Fibroblast of skin of left quadriceps (primary cell): ENCODE measurements at regions not wholly inside any gene's neighbourhood (a gene's known extent, or its start where the extent isn't known, plus 50 kb on each side); places are given as distances from the start of the nearest gene placed in this dataset.
"Not testable (repeated sequence)": the region's sequence is repeated elsewhere in the genome, so short reads cannot be mapped to it uniquely, and the experiment has no call there.

Experiments
- DNase-seq, 2 experiments: peaks; one replicate each; pipeline ENCODE4 v3.0.0-alpha.2; 2013; ENCODE audit warnings: low read depth in 2 of 2

DNA sequence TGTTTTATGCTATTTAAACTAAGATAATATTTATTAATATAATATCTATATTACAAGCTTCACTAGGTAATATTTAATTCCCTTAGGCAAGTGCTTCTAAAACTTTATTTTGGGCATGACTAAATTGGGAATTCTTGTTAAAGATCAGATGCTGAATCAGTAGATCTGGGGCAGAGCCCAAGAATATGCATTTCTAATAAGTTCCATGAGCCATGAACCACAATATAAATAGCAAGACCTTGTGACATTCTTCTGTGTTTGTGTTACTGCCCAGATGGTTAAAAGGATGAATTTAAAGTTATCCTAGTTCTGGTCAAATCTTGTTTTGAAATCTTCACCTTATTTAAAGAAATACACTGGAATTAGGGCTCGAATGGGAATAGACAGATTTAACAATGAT, 258.4 kb upstream of the CACNA2D1 start:
- no peak for DNase-seq

DNA sequence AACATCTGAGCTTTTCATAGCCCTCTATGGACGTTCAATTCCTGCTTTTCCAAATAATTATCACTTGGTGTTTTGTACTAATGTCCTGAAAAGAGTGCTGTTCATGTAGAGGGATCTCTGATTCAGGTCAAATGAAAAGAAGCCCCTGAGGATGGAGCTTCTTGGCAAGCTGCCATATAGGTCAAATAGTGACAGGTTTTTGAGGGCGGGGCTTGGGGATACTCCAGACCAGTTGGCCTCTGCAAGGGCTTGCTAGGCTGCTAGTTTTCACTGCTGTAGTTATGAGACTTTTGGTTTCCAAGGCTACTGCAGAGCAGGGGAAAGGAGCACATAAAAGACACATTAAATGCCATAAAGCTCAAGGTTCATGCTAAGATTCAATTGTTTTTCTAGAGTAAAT, 257.2 kb upstream of the CACNA2D1 start:
- DNase-seq, result no peak

DNA sequence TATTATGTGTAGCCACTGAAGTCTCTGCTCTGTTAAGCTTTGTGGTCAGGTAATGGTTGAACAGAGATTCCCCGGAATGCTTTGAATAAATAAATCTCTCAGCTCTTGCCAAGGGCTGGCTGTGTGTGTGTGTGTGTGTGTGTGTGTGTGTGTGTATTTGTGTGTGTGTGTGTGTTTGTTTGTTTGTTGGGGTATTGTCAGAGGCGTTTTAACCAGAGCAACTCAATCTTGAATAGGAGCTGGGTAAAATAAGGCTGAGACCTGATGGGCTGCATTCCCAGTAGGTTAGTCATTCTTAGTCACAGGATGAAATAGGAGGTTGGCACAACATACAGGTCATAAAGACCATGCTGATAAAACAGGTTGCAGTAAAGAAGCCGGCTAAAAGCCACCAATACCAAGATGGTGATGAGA, 256.2 kb upstream of the CACNA2D1 start:
- no peak for DNase-seq

DNA sequence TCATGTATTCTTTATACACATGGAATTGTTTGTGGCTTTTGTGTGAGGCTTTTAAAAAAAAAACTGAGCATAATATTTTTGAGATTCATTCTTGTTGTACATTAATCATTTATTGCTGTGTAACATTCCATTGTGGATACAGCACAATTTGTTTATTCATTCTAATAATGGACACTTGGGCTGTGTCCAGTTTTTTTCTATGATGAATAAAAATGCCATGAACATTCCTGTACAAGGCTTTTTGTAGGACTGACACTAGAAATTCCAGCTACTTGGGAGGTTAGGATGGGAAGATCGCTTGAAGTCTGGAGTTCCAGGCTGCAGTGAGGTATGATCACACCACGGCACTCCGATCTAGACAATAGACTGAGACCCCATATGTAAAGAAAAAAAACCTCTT, 254.3 kb upstream of the CACNA2D1 start:
- DNase-seq, result peak; percentile 41 to 47

DNA sequence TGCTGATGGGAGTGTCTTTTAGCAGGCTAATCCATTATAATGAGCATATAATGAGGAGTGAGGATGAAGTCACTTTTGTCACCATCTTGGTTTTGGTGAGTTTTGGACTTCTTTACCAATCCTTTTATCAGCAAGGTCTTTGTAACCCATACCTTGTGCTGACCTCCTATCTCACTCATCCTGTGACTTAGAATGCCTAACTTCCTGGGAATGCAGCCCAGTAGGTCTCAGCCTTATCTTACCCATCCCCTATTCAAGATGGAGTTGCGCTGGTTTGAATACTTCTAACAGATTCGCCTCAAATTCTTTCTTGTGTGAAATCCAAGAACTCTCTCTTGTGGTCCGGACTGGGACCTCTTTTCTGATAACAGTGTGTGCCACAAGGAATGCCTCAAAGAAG, 253.1 kb upstream of the CACNA2D1 start:
- no peak for DNase-seq

DNA sequence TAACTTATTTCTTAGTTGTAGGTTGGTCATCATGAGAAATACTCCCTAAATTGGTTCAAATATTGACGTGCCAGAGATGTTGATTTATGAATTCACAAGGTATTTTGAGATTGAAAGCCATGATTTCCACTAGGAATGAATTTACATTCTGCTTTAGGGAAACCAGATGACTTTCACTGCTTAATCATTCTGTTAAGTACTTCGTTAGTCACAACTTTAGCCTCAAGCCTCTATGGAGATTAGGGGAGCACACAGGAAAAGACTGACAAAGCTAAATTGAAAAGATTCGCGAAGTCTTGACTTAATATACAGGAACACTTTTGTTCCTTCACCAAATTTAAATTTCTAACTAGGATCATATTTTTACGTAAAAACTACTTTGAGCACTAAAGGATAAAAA, 250.4 kb upstream of the CACNA2D1 start:
- no peak for DNase-seq

DNA sequence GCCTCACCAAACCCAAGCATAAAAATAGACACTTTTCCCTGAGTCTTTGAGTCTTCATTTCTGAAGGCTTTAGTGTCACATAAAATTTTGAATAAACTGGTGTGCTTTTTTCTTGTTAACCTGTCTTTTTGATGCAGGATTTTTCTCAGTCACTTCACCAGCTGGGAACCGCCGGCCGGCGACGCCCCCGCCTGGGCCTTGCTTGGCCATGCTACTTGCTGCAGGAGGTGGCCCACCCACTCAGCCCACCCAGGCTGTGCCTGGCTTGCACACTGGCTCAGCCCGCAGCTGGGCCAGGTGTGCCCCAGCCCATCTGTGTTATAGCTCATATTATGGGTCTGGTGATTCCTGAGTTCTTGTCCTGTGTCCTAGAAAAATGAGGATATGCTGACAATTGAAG, 247.4 kb upstream of the CACNA2D1 start:
- DNase-seq, result no peak

DNA sequence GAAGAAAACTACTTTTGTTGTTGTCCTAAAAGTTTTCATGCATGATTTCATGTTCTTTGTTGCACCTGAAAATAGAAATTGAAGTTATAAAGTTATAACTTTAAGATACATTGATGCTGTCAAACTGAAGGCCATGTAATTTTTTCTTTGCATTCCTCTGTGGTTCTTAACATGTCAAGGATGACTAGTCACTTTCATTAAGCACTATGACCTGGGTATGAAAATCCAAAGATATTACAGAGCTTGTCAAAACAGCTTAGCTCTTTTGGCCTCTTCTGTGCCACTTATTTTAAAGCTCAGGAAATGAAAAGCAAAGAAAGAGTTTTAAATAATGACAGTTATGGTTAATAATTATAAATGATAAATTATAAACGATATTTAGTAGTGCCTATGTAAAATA, 241.6 kb upstream of the CACNA2D1 start:
- no peak for DNase-seq

DNA sequence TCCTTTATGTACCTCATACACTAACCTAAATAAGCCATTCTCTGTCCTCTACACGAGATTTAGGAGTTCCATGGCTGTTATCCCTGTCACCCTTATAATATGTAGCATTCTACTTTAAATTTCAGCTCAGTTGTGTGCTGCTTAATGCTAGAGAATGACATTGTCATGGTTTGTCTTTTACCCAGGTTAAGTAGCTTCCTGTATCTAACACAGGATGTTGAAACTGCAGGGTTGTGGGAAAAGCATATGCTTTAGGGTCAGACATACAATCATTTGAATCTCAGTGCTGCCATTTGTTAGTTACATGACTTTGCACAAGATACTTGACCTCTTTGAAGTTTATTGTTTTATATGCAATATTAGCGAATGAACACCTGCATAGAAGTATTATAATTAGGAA, 235.1 kb upstream of the CACNA2D1 start:
- DNase-seq, result no peak

DNA sequence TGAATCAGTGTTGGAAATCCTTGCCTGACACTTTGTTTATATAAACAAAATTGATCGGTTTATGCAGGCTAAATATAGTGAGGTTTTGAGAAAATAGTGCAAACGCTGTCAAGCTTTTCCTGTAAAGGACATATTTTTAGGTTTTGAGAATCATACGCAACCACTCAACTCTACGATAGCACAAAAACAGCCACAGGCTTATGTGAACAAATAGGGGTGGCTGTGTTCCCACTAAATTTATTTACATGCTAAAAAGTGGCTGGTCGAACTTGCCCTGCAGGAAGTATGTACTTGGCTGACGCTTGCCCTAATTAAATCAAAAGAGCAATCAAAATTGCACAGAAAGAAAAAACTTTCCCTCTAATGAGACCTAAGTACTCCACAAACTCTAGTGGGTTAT, 234.7 kb upstream of the CACNA2D1 start:
- no peak for DNase-seq

DNA sequence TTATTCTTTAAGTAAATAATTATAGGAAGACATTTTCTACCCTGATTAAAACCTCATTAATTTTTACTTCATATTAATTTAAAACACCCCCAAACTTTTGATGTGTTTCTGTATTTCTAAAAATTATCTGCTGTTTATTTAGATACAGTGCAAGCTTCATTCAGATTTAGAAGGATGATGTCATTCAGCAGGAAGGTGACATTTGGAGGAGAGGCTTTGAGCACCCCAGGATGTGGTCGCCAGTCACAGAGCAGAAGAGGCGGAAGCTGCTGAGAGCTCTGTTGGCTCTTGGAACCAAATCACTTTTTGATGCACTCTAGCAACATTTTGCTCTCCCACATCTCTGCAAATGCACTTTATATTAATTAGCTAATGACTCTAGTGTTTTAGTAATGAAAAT, 233.9 kb upstream of the CACNA2D1 start:
- no peak for DNase-seq

DNA sequence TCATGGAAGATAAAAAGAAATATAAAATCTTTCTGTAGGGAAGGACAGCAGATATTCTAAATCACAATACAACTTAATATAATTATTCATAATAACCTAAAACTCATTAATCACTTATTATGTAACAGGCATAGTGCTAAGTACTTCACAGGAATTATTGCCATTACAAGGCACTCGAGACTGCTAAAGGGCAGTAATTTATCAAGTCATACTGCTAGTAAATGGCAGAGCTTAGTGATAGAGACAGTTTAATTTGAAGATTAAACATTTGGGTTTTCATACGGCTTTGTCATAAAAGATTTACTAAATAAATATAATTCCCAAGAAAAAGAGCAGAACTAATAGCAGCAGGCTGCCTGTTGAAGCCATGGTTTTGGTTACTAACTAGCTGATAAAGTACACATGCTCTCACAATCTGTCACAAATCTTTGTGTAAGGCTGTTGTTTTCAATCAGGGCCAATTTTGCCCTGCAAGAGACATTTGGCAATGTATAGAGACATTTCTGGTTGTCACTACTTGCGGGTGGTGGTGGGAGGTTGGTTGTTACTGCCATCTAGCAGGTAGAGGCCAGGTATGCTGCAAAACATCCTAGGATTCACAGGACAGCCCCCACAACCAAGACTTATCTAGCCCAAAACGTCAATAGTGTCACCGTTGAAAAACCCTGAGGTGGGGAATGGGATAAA, 233.3 kb upstream of the CACNA2D1 start:
- no peak for DNase-seq

DNA sequence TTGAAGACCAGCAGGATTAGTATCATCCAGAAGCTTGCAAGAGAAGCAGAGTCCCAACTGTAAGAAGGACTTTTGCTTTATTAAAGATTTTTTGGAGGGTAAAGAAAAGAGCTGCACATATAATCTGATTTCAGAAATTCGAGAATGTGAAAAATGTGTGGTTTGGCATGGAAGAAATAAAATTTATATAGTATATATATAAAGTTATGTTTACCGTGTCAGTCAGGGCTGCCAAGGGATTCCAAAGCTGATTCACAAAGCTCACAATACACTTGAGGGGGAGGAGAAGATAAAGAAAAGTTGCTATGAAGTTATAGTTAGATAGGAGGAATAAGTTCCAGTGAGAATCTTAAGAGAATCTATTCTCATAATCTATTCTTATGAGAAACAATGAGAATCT, 231.8 kb upstream of the CACNA2D1 start:
- peak; percentile 20 to 39 for DNase-seq

DNA sequence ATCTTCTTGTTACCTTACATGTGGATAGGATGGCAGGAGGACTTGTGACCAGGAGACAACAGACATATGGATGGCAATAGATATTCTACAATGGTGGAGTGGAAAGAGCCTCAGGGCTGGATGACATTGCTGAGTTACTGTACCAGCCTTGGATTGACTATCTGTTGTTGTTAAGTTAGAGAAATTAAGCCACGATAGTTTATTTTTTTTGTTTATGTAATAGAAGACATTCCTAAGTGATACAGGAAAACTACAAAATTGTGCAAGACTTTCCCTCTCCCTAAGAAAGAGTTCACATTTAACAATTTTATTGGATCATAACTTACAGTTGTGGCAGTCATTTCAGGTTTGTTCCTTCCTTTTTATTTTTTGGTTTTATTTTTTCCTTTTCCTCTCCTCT, 230.7 kb upstream of the CACNA2D1 start:
- DNase-seq, result no peak

DNA sequence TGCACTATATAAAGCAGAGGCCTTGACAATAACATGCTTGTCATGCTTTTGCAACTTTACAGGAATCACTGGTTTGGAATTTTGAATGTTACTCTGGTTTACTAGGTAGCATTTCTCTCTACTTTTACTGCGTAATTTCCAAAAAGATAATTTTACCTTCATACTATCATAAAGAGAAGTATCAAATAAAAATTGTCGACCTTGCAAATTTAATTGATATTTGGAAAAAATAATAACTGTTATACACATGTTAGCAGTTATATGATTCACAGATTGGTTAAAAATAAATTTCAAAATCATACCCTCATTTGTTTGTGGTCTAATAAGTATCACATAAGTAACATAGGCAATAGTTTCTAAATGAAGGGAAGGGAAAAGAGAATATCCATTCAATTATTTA, 228.5 kb upstream of the CACNA2D1 start:
- no peak for DNase-seq

DNA sequence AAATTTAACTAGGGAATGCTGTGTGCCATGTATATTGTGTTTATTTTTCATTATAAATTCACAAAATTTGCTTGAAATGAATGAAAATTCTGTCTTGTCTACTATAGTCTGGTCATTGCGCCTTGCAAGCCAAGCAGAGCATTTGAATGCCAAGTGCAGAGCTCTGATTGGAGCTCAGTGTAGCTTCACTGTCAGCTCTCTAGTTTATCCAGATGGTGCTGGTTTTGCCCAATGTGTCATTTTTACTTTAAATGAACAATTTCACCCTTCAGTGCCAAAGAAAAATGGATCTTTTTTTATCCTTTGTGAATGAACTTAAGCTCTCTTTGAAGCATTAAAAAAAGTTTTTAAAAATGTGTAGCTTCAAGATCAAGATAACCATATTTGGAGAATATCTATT, 225.6 kb upstream of the CACNA2D1 start:
- no peak for DNase-seq

DNA sequence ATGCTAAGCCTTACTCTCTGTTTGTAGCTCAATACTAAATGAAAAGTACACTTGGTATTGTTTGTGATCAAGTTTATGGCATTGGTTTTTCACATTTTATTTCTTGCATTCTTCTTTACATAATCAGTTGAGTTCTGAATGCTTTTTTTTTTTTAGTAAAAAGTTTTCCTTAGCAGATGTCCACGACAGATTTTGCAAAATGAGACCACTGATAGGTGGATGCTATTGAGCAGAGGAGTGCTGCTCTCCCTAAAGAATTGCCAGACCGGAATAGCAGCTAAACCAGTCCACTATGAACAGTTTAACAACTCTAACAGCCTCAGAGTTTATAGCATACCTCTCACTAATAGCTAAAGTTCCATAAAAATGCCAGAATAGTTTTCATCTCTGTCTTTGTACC, 225.1 kb upstream of the CACNA2D1 start:
- no peak for DNase-seq

DNA sequence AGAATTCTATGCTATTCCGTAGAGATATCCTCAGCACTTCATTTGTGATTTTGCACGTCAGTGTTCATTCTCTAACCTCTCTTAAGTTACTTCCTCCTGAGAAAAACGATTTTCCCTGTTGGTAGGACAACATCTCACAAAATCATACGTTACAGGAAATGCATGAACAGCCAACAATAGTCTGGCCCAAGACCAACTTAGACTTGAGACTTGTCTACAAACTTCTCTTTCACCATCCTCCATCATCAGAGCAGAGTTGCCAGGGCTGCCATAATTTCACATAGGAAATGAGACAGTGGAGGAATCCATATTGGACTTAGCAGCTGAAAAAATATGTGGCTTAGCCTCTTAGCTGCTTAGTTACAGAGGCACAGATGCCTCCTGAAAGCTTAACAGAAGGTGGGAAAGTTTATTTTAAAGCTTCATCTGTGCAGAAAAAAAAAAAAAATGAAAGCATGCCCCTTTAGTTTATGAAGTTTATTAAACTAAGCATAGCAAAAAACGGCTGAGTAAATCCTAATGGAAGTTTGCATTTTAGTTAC, 222.5 kb upstream of the CACNA2D1 start:
- no peak for DNase-seq

DNA sequence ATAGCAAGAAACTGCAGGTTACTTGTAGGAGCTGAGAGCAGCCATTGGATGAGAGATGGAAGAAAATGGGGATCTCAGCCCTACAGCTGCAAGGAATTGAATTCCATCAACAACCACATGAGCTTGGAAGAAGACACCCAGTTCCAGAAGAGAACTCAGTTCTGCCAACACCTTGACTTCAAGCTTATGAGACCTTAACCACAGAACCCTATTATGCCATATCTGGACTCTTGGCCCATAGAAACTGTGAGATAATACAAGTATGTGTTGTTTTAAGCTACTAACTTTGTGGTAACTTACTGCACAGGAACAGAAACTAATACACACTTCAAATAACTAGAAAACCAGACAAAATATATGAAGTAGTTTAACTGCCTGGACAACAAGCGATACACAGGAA, 212.4 kb upstream of the CACNA2D1 start:
- no peak for DNase-seq

DNA sequence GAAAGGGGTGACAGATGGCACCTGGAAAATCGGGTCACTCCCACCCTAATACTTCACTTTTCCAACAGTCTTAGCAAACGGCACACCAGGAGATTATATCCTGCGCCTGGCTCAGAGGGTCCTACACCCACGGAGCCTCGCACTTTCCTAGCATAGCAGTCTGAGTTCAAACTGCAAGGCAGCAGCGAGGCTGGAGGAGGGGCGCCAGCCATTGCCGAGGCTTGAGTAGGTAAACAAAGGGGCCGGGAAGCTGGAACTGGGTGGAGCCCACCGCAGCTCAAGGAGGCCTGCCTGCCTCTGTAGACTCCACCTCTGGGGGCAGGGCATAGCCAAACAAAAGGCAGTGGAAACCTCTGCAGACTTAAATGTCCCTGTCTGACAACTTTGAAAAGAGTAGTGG, 206.5 kb upstream of the CACNA2D1 start:
- not testable (repeated sequence) for DNase-seq

DNA sequence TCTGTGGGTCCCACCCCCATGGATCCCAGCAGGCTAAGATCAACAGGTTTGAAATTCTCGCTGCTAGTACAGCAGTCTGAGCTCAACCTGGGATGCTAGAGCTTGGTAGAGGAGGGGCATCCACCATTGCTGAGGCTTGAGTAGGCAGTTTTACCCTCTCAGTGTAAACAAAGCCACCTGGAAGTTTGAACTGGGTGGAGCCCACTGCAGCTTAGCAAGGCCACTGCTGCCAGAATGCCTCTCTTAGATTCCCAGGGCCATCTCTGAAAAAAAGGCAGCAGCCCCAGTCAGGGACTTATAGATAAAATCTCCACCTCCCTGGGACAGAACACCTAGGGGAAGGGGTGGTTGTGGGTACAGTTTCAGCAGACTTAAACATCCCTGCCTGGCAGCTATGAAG, 190.0 kb upstream of the CACNA2D1 start:
- DNase-seq, result no peak

DNA sequence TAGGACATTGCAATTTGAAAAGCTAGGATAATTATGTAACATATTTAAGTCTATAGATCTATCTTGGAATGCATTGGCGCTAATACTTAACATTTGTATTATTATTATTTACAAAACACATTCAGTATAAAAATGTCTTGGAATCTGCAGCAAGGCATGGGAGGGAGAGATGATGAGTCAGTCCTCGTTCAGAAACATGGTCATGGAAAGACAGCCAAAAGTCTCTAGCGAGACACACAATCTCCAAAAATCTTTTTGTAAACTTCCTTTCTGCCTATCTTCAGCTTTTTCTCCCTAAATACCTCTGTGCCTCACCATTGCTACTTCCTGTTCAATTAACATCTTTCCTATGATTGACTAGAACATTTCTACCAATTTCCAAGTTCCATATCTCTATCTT, 188.4 kb upstream of the CACNA2D1 start:
- no peak for DNase-seq

DNA sequence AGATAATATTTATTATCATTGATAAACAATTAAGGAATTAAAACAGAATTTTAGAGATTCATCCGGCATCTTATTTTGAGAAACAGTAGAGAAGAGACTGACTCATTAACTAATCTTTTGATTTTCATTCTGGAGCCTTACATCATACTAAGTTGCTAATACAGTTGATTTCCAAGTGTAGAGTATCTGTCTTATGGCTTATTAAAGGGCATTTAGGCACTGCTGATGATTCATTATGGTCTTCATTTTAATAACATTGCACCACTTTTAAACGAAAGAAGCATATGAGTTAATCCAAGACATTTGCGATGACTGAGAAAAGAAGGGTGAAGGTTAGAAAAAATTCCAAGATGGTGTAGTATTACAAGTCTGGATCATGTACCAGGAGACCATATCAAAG, 186.0 kb upstream of the CACNA2D1 start:
- no peak for DNase-seq

DNA sequence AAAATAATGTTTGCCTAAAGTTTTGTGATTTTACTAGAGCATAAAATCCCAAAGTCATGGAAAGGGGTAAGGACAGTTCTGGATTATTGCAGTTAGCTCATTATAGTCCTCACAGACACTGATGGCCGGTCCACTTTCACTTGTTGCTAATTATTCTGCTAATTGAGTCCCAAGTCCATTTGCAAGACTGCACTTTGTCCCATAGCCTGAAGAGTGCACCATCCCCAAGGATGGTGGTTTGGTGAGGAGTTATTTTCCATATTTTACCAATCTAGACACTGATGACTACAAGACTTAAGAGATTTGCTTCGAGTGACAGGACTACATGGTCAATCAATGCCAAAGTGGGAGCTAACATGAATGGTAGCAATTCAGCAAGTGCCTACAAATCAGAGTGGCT, 181.8 kb upstream of the CACNA2D1 start:
- DNase-seq, result no peak
